ENCODE measurements at regions not wholly inside any gene's neighbourhood (a gene's known extent, or its start where the extent isn't known, plus 50 kb on each side); places are given as distances from the start of the nearest gene placed in this dataset.

DNA sequence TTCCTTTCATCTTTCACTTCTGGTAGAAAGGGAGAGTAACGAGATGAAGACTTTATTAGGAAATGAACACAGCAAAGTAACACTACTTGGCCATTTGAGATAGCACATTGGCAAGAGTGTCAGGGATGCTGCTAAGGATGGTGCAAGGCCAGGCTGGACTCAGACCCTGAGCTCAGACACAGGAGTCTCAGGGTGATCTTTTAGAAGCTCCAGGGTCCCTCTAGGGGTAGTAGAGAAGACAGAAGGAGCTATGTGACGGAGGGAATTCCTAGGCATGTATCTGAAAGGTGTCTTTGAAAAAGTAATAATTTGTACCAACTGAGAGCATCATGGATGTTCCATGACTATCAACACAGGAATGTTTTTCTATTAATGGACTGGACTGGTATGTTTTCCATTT is 436.5 kb downstream of the DHX35 start:
- no peaks in the 10 kb centered on the region for H3K4me1 Mint-ChIP-seq (ENCODE audit: low read depth, unreplicated experiment)
- H3K27ac Mint-ChIP-seq (ENCODE audit: unreplicated experiment) = no peak overlapping the region
- H3K36me3 Mint-ChIP-seq (ENCODE audit: unreplicated experiment) = peaks cover 5% of the 10 kb centered on the region
- DNase-seq = no peak
- TF ChIP-seq CTCF (IDR thresholded peaks at IDR 0.05; ENCODE audit: partially characterized antibody, unreplicated experiment) = no peak
- H3K9me3 Mint-ChIP-seq (ENCODE audit: unreplicated experiment) = no peaks in the 10 kb centered on the region
- no peaks in the 10 kb centered on the region for H3K27me3 Mint-ChIP-seq (ENCODE audit: unreplicated experiment)
- no peak overlapping the region for H3K4me3 Mint-ChIP-seq (ENCODE audit: unreplicated experiment)

- peaks cover 5% of the 10 kb centered on the region for H3K36me3 Mint-ChIP-seq (ENCODE audit: unreplicated experiment)
- no peaks in the 10 kb centered on the region for H3K4me1 Mint-ChIP-seq (ENCODE audit: low read depth, unreplicated experiment)
- H3K27me3 Mint-ChIP-seq (ENCODE audit: unreplicated experiment) = no peaks in the 10 kb centered on the region
- no peaks in the 10 kb centered on the region for H3K9me3 Mint-ChIP-seq (ENCODE audit: unreplicated experiment)
- no peak for TF ChIP-seq CTCF (IDR thresholded peaks at IDR 0.05; ENCODE audit: partially characterized antibody, unreplicated experiment)
- DNase-seq = no peak
- H3K27ac Mint-ChIP-seq (ENCODE audit: unreplicated experiment) = no peak overlapping the region
- no peak overlapping the region for H3K4me3 Mint-ChIP-seq (ENCODE audit: unreplicated experiment)
These were observed 435.5 kb downstream of the DHX35 start for GRCh38 chr20:39397646-39398045.

DNA sequence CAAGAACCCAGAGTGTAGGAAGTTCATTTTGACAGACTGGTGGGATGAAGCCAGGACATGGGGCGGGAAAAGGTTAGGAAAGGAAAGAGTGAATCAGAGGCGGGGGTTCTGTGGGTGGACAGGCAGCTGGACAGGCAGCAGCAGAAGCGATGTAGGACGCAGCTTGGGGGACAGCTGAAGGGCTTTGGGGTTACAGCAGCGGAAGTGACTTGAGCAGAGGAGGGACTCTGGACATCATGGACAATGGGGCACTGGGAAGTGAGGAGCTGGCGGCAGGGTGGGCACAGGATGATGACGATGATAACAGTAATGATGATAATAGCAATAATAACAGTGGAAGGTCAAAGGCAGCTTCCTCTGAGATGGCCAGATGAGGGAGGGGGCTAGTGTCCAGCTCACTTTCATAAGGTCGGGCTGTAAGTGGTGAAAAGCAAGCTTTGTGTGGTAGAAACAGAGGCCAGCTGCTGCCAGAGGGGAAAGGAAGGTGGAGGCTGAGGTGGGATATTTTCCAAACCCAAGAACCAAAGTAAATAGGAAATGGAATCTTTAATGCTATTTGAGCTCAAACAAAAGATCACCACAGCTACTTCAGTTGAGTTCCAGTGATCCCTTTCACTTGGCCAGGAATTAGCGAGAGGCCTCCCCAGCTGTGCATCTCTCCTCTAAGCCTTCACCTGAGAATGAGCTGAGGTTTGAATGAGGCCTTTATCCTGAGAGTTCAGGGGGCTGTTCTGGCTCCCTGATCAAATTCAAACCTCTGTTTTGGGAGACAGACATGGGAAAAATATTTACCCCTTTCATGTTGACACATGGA is 433.5 kb downstream of the DHX35 start:
- Mint-ChIP-seq H3K4me3 (ENCODE audit: unreplicated experiment) (no peak overlapping the region), H3K27ac (ENCODE audit: unreplicated experiment) (no peak overlapping the region), H3K27me3 (ENCODE audit: unreplicated experiment) (no peaks in the 10 kb centered on the region), H3K4me1 (ENCODE audit: low read depth, unreplicated experiment) (no peaks in the 10 kb centered on the region), H3K36me3 (ENCODE audit: unreplicated experiment) (peaks cover 5% of the 10 kb centered on the region), H3K9me3 (ENCODE audit: unreplicated experiment) (no peaks in the 10 kb centered on the region)
- DNase-seq = no peak
- TF ChIP-seq CTCF (IDR thresholded peaks at IDR 0.05; ENCODE audit: partially characterized antibody, unreplicated experiment) = no peak

GRCh38 chr20:39394461-39394860 is 432.3 kb downstream of the DHX35 start:
- DNase-seq = no peak
- no peaks in the 10 kb centered on the region for H3K4me1 Mint-ChIP-seq (ENCODE audit: low read depth, unreplicated experiment)

More at GRCh38 chr20:39394461-39394860, 432.3 kb downstream of the DHX35 start:
- H3K36me3 Mint-ChIP-seq (ENCODE audit: unreplicated experiment) = peaks cover 5% of the 10 kb centered on the region
- H3K27ac Mint-ChIP-seq (ENCODE audit: unreplicated experiment) = no peak overlapping the region
- no peak for TF ChIP-seq CTCF (IDR thresholded peaks at IDR 0.05; ENCODE audit: partially characterized antibody, unreplicated experiment)
- no peak overlapping the region for H3K4me3 Mint-ChIP-seq (ENCODE audit: unreplicated experiment)
- no peaks in the 10 kb centered on the region for H3K9me3 Mint-ChIP-seq (ENCODE audit: unreplicated experiment)
- no peaks in the 10 kb centered on the region for H3K27me3 Mint-ChIP-seq (ENCODE audit: unreplicated experiment)

All from glutamatergic neuron (in vitro differentiated cells).